ENCODE measurements at regions not wholly inside any gene's neighbourhood (a gene's known extent, or its start where the extent isn't known, plus 50 kb on each side); places are given as distances from the start of the nearest gene placed in this dataset.

DNA sequence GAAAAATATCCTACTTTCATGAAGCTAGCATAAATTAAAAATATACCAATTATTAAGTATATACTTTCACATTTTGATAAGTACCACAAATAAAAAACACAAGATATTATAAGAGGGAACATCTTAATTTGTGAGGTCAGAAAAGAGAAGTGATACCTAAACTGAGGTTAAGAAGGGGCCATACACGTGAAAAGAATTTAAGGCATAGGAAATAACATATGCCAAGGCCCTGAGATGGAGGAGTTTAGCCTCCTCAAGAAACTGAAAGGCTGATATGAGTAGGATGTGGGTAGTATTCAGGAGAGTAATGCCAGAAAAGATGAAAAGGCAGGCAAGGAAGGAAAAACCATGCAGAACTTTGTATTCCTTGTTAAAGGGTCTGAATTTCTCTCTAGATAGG is 116.6 kb upstream of the HTR1E start:
- TF ChIP-seq, protein P1, sequence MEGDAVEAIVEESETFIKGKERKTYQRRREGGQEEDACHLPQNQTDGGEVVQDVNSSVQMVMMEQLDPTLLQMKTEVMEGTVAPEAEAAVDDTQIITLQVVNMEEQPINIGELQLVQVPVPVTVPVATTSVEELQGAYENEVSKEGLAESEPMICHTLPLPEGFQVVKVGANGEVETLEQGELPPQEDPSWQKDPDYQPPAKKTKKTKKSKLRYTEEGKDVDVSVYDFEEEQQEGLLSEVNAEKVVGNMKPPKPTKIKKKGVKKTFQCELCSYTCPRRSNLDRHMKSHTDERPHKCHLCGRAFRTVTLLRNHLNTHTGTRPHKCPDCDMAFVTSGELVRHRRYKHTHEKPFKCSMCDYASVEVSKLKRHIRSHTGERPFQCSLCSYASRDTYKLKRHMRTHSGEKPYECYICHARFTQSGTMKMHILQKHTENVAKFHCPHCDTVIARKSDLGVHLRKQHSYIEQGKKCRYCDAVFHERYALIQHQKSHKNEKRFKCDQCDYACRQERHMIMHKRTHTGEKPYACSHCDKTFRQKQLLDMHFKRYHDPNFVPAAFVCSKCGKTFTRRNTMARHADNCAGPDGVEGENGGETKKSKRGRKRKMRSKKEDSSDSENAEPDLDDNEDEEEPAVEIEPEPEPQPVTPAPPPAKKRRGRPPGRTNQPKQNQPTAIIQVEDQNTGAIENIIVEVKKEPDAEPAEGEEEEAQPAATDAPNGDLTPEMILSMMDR (conservative IDR thresholded peaks at IDR 0.05 in 1 of 2, IDR thresholded peaks at IDR 0.05 in 1 of 2; ENCODE audit: low read depth in 1 of 2, low read length in 2 of 2), result no peak
- TF ChIP-seq EZH2 (IDR thresholded peaks at IDR 0.05; ENCODE audit: low read length, missing control alignments), result no peak

Data from fibroblast of lung (primary cell).